ENCODE measurements at regions not wholly inside any gene's neighbourhood (a gene's known extent, or its start where the extent isn't known, plus 50 kb on each side); places are given as distances from the start of the nearest gene placed in this dataset.

DNA sequence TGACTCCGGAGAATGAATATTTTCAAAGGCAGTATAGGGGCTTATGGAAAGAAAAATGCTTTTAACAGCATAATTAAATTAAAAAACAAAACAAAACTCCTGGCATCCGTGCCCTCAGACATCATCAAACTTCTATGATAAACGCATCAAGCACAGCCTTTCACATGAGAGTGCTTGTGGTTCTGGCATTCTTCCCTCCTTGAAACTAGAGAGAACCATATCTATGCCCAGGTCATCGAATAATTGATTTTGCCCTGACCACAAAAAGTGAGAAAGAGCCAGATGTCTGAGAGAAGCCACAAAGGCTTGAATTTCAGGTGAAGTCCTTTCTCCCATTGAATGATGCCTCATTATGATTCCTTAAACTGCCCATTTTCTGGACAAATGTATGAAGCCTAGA lies 286.8 kb downstream of the CBLL2 start:
- no peak overlapping the region for H3K4me3 ChIP-seq
- H3K27me3 ChIP-seq = no peaks in the 10 kb centered on the region
- H3K4me1 ChIP-seq = no peaks in the 10 kb centered on the region
- intact Hi-C loops (cut with DNase I) = no loop called here
- no peaks in the 10 kb centered on the region for H3K9me3 ChIP-seq
- no peaks in the 10 kb centered on the region for H3K36me3 ChIP-seq
- TF ChIP-seq, protein P1, sequence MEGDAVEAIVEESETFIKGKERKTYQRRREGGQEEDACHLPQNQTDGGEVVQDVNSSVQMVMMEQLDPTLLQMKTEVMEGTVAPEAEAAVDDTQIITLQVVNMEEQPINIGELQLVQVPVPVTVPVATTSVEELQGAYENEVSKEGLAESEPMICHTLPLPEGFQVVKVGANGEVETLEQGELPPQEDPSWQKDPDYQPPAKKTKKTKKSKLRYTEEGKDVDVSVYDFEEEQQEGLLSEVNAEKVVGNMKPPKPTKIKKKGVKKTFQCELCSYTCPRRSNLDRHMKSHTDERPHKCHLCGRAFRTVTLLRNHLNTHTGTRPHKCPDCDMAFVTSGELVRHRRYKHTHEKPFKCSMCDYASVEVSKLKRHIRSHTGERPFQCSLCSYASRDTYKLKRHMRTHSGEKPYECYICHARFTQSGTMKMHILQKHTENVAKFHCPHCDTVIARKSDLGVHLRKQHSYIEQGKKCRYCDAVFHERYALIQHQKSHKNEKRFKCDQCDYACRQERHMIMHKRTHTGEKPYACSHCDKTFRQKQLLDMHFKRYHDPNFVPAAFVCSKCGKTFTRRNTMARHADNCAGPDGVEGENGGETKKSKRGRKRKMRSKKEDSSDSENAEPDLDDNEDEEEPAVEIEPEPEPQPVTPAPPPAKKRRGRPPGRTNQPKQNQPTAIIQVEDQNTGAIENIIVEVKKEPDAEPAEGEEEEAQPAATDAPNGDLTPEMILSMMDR (IDR thresholded peaks at IDR 0.05) = no peak
- H3K27ac ChIP-seq = no peak overlapping the region
- DNase-seq (ENCODE audit: low spot score in 2 of 2) = no peak

DNA sequence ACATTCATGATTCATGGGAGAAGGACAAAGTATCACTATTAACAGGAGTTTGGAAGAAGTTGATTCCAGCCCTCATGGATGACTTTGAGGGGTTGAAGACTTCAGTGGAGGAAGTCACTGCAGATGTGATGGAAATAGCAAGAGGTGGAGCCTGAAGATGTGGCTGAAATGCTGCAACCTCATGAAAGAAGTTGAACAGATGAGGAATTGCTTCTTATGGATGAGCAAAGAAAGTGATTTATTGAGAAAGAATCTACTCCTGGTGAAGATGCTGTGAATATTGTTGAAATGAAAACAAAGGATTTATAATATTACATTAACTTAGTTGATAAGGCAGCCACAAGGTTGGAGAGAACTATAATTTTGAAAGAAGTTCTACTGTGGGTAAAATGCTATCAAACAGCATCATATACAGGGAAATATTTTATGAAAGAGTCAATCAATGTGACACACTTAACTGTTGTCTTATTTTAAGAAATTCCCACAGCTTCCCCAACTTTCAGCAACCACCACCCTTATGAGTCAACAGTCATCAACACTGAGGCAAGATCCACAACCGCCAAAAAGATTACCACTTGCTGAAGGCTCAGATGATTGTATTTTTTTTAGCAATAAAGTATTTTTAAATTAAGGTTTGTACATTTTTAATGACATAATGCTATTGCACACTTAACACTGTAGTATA lies 302.6 kb downstream of the CBLL2 start:
- no peak for DNase-seq (ENCODE audit: low spot score in 2 of 2)

DNA sequence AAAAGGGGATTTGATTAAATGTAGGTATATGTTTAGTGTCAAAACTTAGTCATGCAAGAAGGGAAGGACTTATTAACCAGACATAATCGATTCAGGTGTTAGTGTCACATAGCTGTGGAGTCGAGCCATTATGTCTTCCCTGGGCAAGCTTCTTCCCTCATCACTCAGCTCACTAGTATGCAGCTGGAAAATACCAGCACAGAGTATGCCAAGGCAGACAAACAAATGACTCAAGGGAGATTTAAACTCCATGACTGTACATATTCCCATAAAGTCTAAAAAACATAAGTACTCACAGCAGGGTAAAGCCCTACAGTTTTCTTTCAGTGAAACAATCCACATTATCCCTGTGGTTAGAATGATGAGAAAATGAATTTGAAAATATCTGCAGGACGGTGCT lies 304.5 kb downstream of the CBLL2 start:
- no peaks in the 10 kb centered on the region for H3K36me3 ChIP-seq
- H3K4me3 ChIP-seq = no peak overlapping the region
- H3K9me3 ChIP-seq = no peaks in the 10 kb centered on the region
- no peak overlapping the region for H3K27ac ChIP-seq
- TF ChIP-seq, protein P1 (IDR thresholded peaks at IDR 0.05) = no peak
- no peaks in the 10 kb centered on the region for H3K27me3 ChIP-seq
- intact Hi-C loops (cut with DNase I) = no loop called here
- no peak for DNase-seq (ENCODE audit: low spot score in 2 of 2)
- H3K4me1 ChIP-seq = no peaks in the 10 kb centered on the region

More for the DNA sequence above, 302.6 kb downstream of the CBLL2 start:
- TF ChIP-seq, protein P1 (IDR thresholded peaks at IDR 0.05) = no peak
- Histone ChIP-seq H3K9me3 (no peaks in the 10 kb centered on the region), H3K27ac (no peak overlapping the region), H3K27me3 (no peaks in the 10 kb centered on the region), H3K4me3 (no peak overlapping the region), H3K4me1 (no peaks in the 10 kb centered on the region), H3K36me3 (no peaks in the 10 kb centered on the region)
- intact Hi-C loops (cut with DNase I) = no loop called here

DNA sequence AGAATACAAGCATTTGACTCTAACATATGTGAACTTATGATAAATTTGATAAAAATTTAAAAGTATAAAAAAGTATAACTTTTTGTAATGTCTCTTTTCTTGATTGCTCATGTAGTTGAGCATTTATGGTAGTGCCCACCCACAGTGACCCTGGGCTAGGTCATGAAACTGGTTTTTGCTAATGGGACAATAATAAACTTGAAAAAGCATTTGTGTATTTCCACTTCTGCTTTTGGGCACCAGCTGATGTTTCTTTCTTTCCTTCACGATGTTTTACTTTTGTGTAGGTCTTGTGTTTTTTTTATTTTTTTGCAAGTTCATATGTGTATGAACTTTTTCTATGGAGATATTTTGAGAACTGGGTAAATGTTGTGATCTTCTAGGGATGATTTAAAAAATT lies 313.1 kb downstream of the CBLL2 start:
- Histone ChIP-seq H3K27ac (no peak overlapping the region), H3K36me3 (no peaks in the 10 kb centered on the region), H3K27me3 (no peaks in the 10 kb centered on the region), H3K4me1 (no peaks in the 10 kb centered on the region), H3K9me3 (no peaks in the 10 kb centered on the region), H3K4me3 (no peak overlapping the region)
- no peak for DNase-seq (ENCODE audit: low spot score in 2 of 2)
- TF ChIP-seq, protein P1 (IDR thresholded peaks at IDR 0.05) = no peak
- intact Hi-C loops (cut with DNase I) = no loop called here

DNA sequence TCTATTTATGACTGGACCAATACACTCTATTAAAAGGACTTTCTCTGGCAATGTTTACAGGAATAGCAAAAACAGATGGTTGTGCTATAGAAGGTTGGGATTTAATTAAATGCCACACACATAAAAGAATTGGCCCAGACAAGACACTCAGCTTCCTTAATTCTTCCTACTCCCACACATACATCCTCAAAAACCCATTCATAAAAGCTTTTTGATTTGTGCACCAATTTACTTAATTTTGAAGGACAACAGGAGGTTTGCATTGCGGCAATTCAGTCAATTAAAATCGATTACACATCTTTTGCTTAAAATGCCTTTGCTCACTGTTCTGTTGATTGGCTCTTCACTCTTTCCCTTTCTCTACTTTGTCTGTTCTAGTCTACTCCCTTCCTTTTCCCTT lies 317.1 kb downstream of the CBLL2 start:
- H3K4me3 ChIP-seq = no peak overlapping the region
- H3K9me3 ChIP-seq = no peaks in the 10 kb centered on the region
- H3K27ac ChIP-seq = no peak overlapping the region
- H3K27me3 ChIP-seq = no peaks in the 10 kb centered on the region
- no peak for DNase-seq (ENCODE audit: low spot score in 2 of 2)
- no peaks in the 10 kb centered on the region for H3K4me1 ChIP-seq
- TF ChIP-seq, protein P1 (IDR thresholded peaks at IDR 0.05) = no peak
- intact Hi-C loops (cut with DNase I) = no loop called here
- no peaks in the 10 kb centered on the region for H3K36me3 ChIP-seq

DNA sequence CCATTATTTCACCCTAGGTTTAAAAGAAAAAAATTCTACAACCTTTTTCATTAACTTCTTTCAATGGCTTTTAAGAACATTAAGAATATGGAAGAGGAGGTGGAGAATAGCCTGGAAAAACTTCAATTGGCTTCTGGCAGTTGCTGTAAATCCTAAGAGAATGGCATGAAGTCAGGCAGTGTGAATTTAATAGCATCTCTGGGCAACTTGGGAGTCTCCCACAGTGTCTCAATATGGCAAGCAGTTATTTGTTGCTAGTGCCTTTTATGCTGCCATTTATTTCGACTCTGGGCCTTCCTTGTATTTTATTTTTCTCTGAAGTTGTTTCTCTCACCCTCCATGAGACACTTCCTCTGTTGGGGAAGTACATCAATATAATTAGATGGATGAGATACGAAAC lies 322.1 kb downstream of the CBLL2 start:
- intact Hi-C loops (cut with DNase I) = no loop called here
- H3K4me1 ChIP-seq = no peaks in the 10 kb centered on the region

More for the DNA sequence above, 322.1 kb downstream of the CBLL2 start:
- H3K36me3 ChIP-seq = no peaks in the 10 kb centered on the region
- TF ChIP-seq, protein P1 (IDR thresholded peaks at IDR 0.05) = no peak
- DNase-seq (ENCODE audit: low spot score in 2 of 2) = no peak
- H3K27ac ChIP-seq = no peak overlapping the region
- H3K9me3 ChIP-seq = no peaks in the 10 kb centered on the region
- H3K27me3 ChIP-seq = no peaks in the 10 kb centered on the region
- H3K4me3 ChIP-seq = no peak overlapping the region

All from ascending aorta (tissue), 2 donors.